Stimulated activated naive CD4-positive, alpha-beta T cell treated with Interleukin-2 at 50 U/mL for 16 hours (primary cell): ENCODE measurements at regions not wholly inside any gene's neighbourhood (a gene's known extent, or its start where the extent isn't known, plus 50 kb on each side); places are given as distances from the start of the nearest gene placed in this dataset.

Experiments
- DNase-seq: peaks from one replicate; lab custom pipeline; 2025; lab: John Stamatoyannopoulos, UW

GRCh38 chr2:71791501-71792135 is 338.3 kb downstream of the DYSF start:
- DNase-seq = no peak

- DNase-seq = no peak
Measured at GRCh38 chr2:71791061-71791450, 337.7 kb downstream of the DYSF start.

GRCh38 chr2:71790226-71791060 is 337.1 kb downstream of the DYSF start:
- no peak for DNase-seq

GRCh38 chr2:71789556-71790204 is 336.3 kb downstream of the DYSF start:
- DNase-seq = no peak

GRCh38 chr2:71788601-71789240 is 335.4 kb downstream of the DYSF start:
- DNase-seq = no peak

GRCh38 chr2:71788186-71788525 is 334.8 kb downstream of the DYSF start:
- no peak for DNase-seq

GRCh38 chr2:71787476-71788185 is 334.3 kb downstream of the DYSF start:
- no peak for DNase-seq

- DNase-seq = no peak
Measured at GRCh38 chr2:71787108-71787415, 333.7 kb downstream of the DYSF start.

GRCh38 chr2:71786291-71787107 is 333.1 kb downstream of the DYSF start:
- DNase-seq = no peak

- DNase-seq = no peak
Measured at GRCh38 chr2:71785516-71785981, 332.2 kb downstream of the DYSF start.

GRCh38 chr2:71784734-71785511 is 331.6 kb downstream of the DYSF start:
- DNase-seq = no peak

GRCh38 chr2:71783815-71784214 is 330.5 kb downstream of the DYSF start:
- DNase-seq = no peak

GRCh38 chr2:71783215-71783614 is 329.9 kb downstream of the DYSF start:
- no peak for DNase-seq

- no peak for DNase-seq
Measured at GRCh38 chr2:71782323-71782722, 329.0 kb downstream of the DYSF start.

- no peak for DNase-seq
Measured at GRCh38 chr2:71781695-71782228, 328.4 kb downstream of the DYSF start.

GRCh38 chr2:71780162-71780561 is 326.8 kb downstream of the DYSF start:
- DNase-seq = no peak

- DNase-seq = no peak
Measured at GRCh38 chr2:71779774-71780105, 326.4 kb downstream of the DYSF start.

- no peak for DNase-seq
Measured at GRCh38 chr2:71778936-71779773, 325.8 kb downstream of the DYSF start.

GRCh38 chr2:71778514-71778913 is 325.2 kb downstream of the DYSF start:
- no peak for DNase-seq
